Tibial nerve (tissue), 3 donors: ENCODE measurements at regions not wholly inside any gene's neighbourhood (a gene's known extent, or its start where the extent isn't known, plus 50 kb on each side); places are given as distances from the start of the nearest gene placed in this dataset.

Source experiments
- POLR2A ChIP-seq, 2 donors: fragments of 450-650 bp; IDR thresholded peaks; one replicate each; pipeline ENCODE4 v1.6.1; 2017; ENCODE audit warnings: antibody characterized with exemption in 2 of 2, mild to moderate bottlenecking in 2 of 2, moderate library complexity in 2 of 2
- TF ChIP-seq, protein P1 (sequence below), 5 experiments: fragments of 200-600 bp in 3 of 5; fragments of 450-650 bp in 2 of 5; sonication (generic) in 3 of 5; IDR thresholded peaks; one replicate each; pipeline ENCODE4 v1.5.1; 2016 to 2019; ENCODE audit warnings: antibody characterized with exemption in 5 of 5, mild to moderate bottlenecking in 3 of 5, moderate library complexity in 2 of 5

DNA sequence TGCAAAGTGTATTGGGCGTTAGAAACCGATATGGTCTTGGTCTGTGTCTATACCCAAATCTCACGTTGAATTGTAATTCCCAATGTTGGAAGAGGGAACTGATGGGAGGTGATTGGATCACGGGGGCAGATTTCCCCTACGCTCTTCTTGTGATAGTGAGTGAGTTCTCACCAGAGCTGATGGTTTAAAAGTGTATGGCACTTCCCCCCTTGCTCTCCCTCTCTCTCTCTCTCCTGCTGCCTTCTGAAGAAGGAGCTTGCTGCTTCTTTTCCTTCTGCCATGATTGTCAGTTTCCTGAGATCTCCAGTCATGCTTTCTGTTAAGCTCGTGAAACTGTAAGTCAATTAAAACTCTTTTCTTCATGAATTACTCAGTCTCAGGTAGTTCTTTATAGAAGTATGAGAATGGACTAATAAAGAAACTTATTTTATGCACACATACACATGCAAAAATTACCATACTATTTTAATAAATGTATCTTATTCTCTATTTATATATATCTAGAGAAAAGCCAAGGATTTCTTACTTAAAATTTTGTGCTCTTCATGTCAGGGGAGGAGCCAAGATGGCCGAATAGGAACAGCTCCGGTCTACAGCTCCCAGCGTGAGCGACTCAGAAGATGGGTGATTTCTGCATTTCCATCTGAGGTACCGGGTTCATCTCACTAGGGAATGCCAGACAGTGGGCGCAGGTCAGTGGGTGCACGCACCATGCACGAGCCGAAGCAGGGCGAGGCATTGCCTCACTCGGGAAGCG, 1891.0 kb upstream of the FLRT2 start:
- TF ChIP-seq, protein P1, sequence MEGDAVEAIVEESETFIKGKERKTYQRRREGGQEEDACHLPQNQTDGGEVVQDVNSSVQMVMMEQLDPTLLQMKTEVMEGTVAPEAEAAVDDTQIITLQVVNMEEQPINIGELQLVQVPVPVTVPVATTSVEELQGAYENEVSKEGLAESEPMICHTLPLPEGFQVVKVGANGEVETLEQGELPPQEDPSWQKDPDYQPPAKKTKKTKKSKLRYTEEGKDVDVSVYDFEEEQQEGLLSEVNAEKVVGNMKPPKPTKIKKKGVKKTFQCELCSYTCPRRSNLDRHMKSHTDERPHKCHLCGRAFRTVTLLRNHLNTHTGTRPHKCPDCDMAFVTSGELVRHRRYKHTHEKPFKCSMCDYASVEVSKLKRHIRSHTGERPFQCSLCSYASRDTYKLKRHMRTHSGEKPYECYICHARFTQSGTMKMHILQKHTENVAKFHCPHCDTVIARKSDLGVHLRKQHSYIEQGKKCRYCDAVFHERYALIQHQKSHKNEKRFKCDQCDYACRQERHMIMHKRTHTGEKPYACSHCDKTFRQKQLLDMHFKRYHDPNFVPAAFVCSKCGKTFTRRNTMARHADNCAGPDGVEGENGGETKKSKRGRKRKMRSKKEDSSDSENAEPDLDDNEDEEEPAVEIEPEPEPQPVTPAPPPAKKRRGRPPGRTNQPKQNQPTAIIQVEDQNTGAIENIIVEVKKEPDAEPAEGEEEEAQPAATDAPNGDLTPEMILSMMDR (IDR thresholded peaks at IDR 0.05), result no peak
- no peak for TF ChIP-seq POLR2A (IDR thresholded peaks at IDR 0.05)
